ENCODE measurements at regions not wholly inside any gene's neighbourhood (a gene's known extent, or its start where the extent isn't known, plus 50 kb on each side); places are given as distances from the start of the nearest gene placed in this dataset.

DNA sequence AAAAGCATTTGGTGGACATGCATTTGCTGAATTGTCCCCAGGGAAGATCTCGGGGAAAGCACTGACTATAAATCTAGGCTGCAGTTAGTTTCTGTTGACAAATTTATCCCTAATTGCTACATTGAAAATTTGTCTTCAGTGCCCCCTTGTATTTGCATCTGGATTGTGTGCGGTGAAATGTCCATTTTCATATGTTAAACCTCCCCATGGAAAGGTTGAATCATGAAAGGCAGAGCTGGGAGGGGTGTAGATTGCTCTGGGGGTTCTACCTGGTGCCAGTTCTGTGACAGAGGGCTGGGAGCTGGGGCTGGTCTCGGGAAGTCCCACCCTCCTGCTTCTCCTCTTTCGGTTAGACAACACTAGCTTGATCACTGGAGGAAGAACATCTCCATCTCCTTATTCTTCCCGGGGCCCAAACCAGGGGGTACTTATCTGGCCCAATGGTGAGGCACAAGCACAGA lies 101.9 kb downstream of the GADD45G start:
- Histone ChIP-seq H3K9ac (ENCODE audit: control insufficient read depth, extremely low read depth, insufficient read depth, low read length) (no peak overlapping the region), H3K27ac (ENCODE audit: control insufficient read depth, insufficient read depth, low read length) (no peak overlapping the region), H3K27me3 (ENCODE audit: control insufficient read depth, extremely low read depth, insufficient read depth, low read length) (peaks cover 7% of the 10 kb centered on the region), H3K79me2 (ENCODE audit: control insufficient read depth, insufficient read depth, low read length) (no peaks in the 10 kb centered on the region), H3K9me1 (ENCODE audit: control insufficient read depth, extremely low read depth, insufficient read depth, low read length) (no peaks in the 10 kb centered on the region), H3K4me2 (ENCODE audit: control insufficient read depth, extremely low read depth, insufficient read depth, low read depth, low read length) (no peak overlapping the region), H3K4me3 (ENCODE audit: control insufficient read depth in 2 of 3, extremely low read depth in 1 of 3, insufficient read depth in 2 of 3, low read depth in 1 of 3, low read length in 3 of 3) (no peak overlapping the region), H4K20me1 (ENCODE audit: control insufficient read depth, extremely low read depth, insufficient read depth, low read length) (no peaks in the 10 kb centered on the region), H2AFZ (ENCODE audit: control insufficient read depth, low read length) (no peak overlapping the region), H3K36me3 (ENCODE audit: control insufficient read depth in 2 of 2, extremely low read depth in 1 of 2, insufficient read depth in 2 of 2, low read length in 2 of 2) (no peaks in the 10 kb centered on the region), H3K4me1 (ENCODE audit: control insufficient read depth, extremely low read depth, insufficient read depth, low read length) (no peaks in the 10 kb centered on the region), H3K9me3 (ENCODE audit: control insufficient read depth, low read depth, low read length) (no peaks in the 10 kb centered on the region)
- no peak for DNase-seq (ENCODE audit: low read depth, low spot score)
- TF ChIP-seq CTCF (optimal IDR thresholded peaks at IDR 0.05 in 1 of 3, IDR thresholded peaks at IDR 0.05 in 1 of 3, conservative IDR thresholded peaks at IDR 0.05 in 1 of 3; ENCODE audit: extremely low read depth in 1 of 3, insufficient read depth in 2 of 3, low read length in 3 of 3), result no peak
- TF ChIP-seq EZH2 (IDR thresholded peaks at IDR 0.05; ENCODE audit: low read length), result no peak
- no peak for FAIRE-seq
- dilution Hi-C loops (cut with MboI; ENCODE audit: extremely low pct_ligation_motif_present, low sequenced_read_pairs), result no loop called here

- Histone ChIP-seq H3K9me3 (ENCODE audit: control insufficient read depth, low read depth, low read length) (no peaks in the 10 kb centered on the region), H3K27ac (ENCODE audit: control insufficient read depth, insufficient read depth, low read length) (no peak overlapping the region), H3K4me1 (ENCODE audit: control insufficient read depth, extremely low read depth, insufficient read depth, low read length) (no peaks in the 10 kb centered on the region), H3K9me1 (ENCODE audit: control insufficient read depth, extremely low read depth, insufficient read depth, low read length) (no peaks in the 10 kb centered on the region), H3K36me3 (ENCODE audit: control insufficient read depth in 2 of 2, extremely low read depth in 1 of 2, insufficient read depth in 2 of 2, low read length in 2 of 2) (no peaks in the 10 kb centered on the region), H4K20me1 (ENCODE audit: control insufficient read depth, extremely low read depth, insufficient read depth, low read length) (no peaks in the 10 kb centered on the region), H3K79me2 (ENCODE audit: control insufficient read depth, insufficient read depth, low read length) (no peaks in the 10 kb centered on the region), H3K9ac (ENCODE audit: control insufficient read depth, extremely low read depth, insufficient read depth, low read length) (no peak overlapping the region), H2AFZ (ENCODE audit: control insufficient read depth, low read length) (no peak overlapping the region), H3K4me3 (ENCODE audit: control insufficient read depth in 2 of 3, extremely low read depth in 1 of 3, insufficient read depth in 2 of 3, low read depth in 1 of 3, low read length in 3 of 3) (no peak overlapping the region), H3K4me2 (ENCODE audit: control insufficient read depth, extremely low read depth, insufficient read depth, low read depth, low read length) (no peak overlapping the region), H3K27me3 (ENCODE audit: control insufficient read depth, extremely low read depth, insufficient read depth, low read length) (peaks cover 4% of the 10 kb centered on the region)
- dilution Hi-C loops (cut with MboI; ENCODE audit: extremely low pct_ligation_motif_present, low sequenced_read_pairs), result no loop called here
- no peak for TF ChIP-seq EZH2 (IDR thresholded peaks at IDR 0.05; ENCODE audit: low read length)
- no peak for TF ChIP-seq CTCF (optimal IDR thresholded peaks at IDR 0.05 in 1 of 3, IDR thresholded peaks at IDR 0.05 in 1 of 3, conservative IDR thresholded peaks at IDR 0.05 in 1 of 3; ENCODE audit: extremely low read depth in 1 of 3, insufficient read depth in 2 of 3, low read length in 3 of 3)
- DNase-seq (ENCODE audit: low read depth, low spot score) (no peak), FAIRE-seq (no peak)
These were observed 105.9 kb downstream of the GADD45G start for GRCh38 chr9:89710697-89711096.

Measured in keratinocyte (primary cell).